ENCODE measurements at regions not wholly inside any gene's neighbourhood (a gene's known extent, or its start where the extent isn't known, plus 50 kb on each side); places are given as distances from the start of the nearest gene placed in this dataset.

DNA sequence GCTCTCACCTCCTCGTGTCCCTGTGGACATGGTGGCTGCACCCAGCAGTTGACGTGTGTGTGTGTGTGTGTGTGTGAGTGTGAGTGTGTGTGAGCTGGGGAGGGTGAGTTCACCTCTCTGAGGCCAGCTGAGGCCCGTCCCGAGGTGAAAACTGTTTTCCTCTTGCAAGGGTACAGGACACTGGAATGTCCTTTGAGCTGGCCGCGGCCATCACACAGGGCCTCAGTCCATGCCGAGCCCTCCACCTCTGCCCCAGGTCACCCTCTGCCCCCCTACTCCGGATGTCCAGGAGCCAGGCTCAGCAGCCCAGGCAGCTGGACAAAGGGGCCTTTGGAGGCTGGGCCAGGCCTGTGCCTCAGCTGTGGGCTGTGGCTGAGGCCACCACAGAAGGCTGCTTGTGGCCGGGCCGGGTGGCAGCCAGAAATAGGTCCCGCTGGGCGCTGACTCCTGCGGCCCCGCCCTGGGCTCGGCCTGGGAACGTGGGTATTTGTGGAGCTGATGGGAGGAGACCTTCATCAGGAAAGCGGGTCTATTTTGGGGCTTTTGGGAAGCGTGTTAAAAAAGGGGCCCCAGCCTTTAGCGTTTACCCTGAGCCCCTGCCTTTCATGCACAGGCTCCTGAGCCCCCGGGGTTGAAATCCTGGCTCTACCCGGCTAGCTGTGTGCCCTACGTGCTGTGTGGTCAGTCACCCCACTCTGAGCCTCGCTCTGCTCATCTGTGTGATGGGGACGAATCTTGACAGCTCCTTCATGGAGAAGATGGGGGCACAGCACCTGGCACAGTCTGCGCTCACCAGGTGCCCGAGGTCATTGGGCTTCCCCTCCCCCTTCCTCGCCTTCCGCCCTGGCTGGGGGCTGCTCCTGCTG lies 75.1 kb upstream of the IER5L start:
- H3K9me3 Mint-ChIP-seq, result no peaks in the 10 kb centered on the region
- ATAC-seq (replicated peaks), result no peak
- no peaks in the 10 kb centered on the region for H3K36me3 Mint-ChIP-seq (ENCODE audit: insufficient read depth)
- H3K4me1 Mint-ChIP-seq (ENCODE audit: low read depth in 2 of 2), result peaks cover 0 to 4% of the 10 kb centered on the region in 2 donors
- no peak overlapping the region for H3K27ac Mint-ChIP-seq
- no peak for DNase-seq
- H3K27me3 Mint-ChIP-seq, result peaks cover 0 to 13% of the 10 kb centered on the region in 2 donors
- H3K4me3 Mint-ChIP-seq, result no peak overlapping the region

DNA sequence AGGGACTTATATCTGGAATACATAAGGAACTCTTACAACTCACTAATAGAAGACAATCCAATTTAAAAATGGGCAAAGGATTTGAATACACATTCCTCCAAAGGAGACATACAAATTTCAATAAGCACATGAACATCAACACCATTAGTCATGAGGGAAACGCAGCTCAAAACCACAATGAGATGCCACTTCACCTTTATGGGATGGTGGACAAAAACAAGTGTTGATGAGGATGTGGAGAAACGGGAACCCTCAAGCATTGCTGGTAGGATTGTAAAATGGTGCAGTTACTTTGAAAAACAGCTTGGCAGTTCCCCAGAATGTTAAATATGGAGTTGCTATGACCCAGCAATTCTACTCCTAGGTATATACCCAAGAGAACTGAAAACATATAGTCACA lies 72.7 kb upstream of the IER5L start:
- Mint-ChIP-seq H3K27me3 (peaks cover 8 to 13% of the 10 kb centered on the region in 2 donors), H3K4me1 (ENCODE audit: low read depth in 2 of 2) (no peaks in the 10 kb centered on the region), H3K27ac (no peak overlapping the region), H3K36me3 (ENCODE audit: insufficient read depth) (no peaks in the 10 kb centered on the region), H3K9me3 (no peaks in the 10 kb centered on the region), H3K4me3 (no peak overlapping the region)
- DNase-seq (no peak), ATAC-seq (replicated peaks) (no peak)

DNA sequence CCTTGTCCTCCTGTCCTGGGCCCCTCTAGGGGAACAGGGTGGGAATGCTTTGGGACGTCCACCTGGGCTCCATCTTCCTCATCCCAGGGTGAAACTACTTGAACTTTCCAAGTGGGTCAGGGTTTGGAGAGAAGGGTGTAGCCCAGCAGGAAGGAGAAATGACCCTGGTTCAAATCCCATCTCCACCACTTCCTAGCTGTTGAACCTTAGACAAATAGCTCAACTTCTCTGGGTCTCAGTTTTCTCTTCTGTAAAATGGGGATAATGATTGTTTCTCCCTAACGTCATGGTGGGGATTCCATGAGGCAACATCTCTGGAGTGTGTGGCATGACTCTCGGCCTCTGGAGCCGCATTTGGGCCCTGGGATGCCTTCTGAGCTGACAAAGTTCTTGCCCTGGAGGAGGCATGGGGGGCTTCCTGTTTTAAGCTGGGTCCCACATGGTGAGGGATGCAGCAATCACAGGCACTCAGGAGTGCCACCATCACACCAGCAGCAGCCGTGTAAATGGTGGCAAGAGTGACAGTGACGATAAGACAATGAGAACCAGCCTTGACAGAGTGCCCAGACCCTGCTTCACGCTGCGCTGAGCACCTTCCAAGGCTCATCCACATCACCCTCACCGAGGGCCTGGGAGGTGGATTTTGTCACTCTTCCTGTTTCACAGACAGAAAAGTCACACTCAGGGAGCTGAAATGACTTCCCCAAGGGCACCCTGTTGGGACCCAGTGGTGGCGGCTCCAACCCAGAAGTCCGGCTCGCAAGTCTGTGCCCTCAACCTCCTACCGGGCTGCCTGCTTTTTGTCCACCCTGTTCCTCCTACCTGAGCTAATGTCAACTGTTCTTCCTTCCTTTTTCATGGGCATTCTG lies 69.5 kb upstream of the IER5L start:
- Mint-ChIP-seq H3K9me3 (no peaks in the 10 kb centered on the region), H3K27me3 (peaks cover 8 to 13% of the 10 kb centered on the region in 2 donors), H3K4me3 (no peak overlapping the region), H3K4me1 (ENCODE audit: low read depth in 2 of 2) (peaks cover 0 to 5% of the 10 kb centered on the region in 2 donors), H3K36me3 (ENCODE audit: insufficient read depth) (no peaks in the 10 kb centered on the region), H3K27ac (no peak overlapping the region)
- ATAC-seq (replicated peaks), result no peak
- DNase-seq, result no peak

DNA sequence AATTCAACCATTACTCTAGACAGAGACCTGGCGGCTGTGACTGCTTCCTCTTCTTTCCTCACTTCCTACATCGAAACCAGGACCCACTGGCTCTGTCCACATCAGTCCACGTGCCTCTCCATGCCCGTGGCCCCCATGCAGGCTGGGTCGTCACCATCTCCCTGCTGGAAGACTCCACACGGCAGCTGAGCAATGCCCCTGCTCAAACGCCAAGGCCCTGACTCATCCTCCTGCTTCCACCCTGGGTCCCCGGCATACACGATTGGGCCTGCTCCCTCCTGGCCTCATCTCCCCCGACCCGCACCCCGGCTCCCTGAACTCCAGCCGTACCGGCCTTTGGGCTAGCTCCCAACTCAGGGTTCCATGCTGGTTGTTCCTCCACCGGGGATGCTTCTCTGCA lies 67.2 kb upstream of the IER5L start:
- peak overlapping the region; percentile 60 to 87 for H3K27ac Mint-ChIP-seq
- H3K4me1 Mint-ChIP-seq (ENCODE audit: low read depth in 2 of 2), result peaks cover 3 to 18% of the 10 kb centered on the region in 2 donors
- no peak for ATAC-seq (replicated peaks)
- peaks cover 6 to 8% of the 10 kb centered on the region in 2 donors for H3K27me3 Mint-ChIP-seq
- H3K9me3 Mint-ChIP-seq, result no peaks in the 10 kb centered on the region
- H3K36me3 Mint-ChIP-seq (ENCODE audit: insufficient read depth), result no peaks in the 10 kb centered on the region
- DNase-seq, result no peak
- H3K4me3 Mint-ChIP-seq, result no peak overlapping the region

DNA sequence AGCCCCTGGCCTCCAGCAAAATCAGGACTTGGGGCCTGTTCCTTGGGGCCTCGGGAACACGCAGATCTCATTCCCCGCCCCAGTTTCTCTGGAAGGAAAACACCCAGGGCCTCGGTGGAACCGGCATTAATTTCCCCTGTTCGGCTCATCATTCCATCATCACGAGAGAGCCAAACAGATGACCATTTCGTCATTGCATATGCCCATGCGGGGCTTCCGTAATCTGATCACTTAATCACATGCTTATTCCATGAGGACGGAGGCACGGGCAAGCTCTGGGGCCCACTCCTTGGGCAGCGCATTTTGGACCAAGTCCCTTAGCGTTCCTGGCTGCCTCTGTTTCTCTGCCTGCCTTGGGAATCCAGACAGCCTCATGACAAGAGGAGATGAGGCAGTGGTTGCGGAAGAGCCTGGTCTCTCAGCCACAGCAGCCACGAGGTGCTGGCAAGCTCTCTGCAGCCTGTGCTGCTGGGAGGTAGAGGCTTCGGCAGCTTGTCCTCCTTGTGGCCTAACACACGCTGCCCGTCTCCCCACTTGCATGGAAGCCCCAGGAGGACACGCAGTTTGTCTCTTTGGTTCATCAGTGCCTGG lies 65.0 kb upstream of the IER5L start:
- Mint-ChIP-seq H3K4me3 (no peak overlapping the region), H3K27ac (no peak overlapping the region), H3K4me1 (ENCODE audit: low read depth in 2 of 2) (peaks cover 6 to 21% of the 10 kb centered on the region in 2 donors), H3K9me3 (no peaks in the 10 kb centered on the region), H3K36me3 (ENCODE audit: insufficient read depth) (no peaks in the 10 kb centered on the region), H3K27me3 (peaks cover 0 to 8% of the 10 kb centered on the region in 2 donors)
- ATAC-seq (replicated peaks) (no peak), DNase-seq (no peak)

DNA sequence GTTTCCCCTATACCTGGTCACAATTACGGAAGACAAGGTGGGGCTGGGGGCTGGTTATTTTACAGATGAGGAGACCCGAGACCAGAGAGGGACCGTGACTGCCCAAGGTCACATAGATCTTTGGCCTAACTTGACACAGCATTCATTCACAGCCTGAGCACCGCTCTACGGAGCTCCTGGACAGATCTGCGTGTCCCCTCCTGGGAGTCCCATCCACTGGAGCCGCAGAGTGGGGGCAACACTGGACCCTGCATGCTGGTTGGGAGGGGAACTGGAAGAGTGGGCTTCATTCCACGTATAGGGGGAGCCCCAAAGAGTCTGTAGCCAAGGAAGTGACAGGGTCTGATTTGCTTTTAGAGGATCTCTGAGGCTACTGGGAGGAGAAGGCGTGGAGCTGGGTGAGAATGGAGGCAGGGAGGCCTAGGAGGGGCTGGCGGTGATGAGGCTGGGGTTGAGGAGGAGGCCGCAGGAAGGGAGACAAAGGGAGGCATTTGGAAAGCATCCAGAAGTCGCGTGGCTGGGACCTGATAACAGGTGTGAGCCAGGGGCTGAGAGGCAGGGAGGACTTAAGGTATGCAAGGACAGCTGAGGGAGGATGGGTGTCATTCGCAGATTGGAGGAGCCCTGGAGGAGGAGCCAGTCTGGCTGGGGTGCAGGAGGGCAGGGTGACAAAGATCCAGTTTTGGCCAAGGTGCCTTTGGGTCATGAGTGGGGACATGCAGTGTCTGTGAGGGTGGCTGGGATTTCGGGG lies 64.3 kb upstream of the IER5L start:
- ATAC-seq (replicated peaks), result no peak
- peaks cover 0 to 4% of the 10 kb centered on the region in 2 donors for H3K27me3 Mint-ChIP-seq
- H3K4me3 Mint-ChIP-seq, result no peak overlapping the region
- H3K36me3 Mint-ChIP-seq (ENCODE audit: insufficient read depth), result no peaks in the 10 kb centered on the region
- H3K9me3 Mint-ChIP-seq, result no peaks in the 10 kb centered on the region
- H3K27ac Mint-ChIP-seq, result peak overlapping the region; percentile 1 to 14
- no peak for DNase-seq
- H3K4me1 Mint-ChIP-seq (ENCODE audit: low read depth in 2 of 2), result peaks cover 11 to 28% of the 10 kb centered on the region in 2 donors

DNA sequence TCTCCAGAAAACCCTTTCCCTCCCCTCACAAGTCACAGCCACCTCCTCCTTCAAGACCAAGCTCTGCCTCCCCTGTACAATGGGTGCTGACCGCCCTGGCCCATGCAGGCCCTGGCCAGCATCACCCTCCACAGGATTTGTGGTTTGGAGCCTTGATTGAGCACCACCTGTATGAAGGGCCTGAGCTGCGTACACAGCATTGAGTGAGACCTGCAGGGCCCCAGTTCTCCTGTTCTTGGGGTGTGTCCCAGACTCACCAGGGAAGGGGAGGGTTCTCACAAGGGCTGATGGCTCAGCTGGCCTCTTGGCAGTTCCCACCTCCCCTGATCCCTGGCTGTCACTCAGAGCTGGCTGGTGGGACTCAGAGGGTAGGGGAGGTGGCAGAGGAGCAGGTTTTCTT lies 63.7 kb upstream of the IER5L start:
- Mint-ChIP-seq H3K4me3 (no peak overlapping the region), H3K27ac (no peak overlapping the region), H3K9me3 (no peaks in the 10 kb centered on the region), H3K27me3 (no peaks in the 10 kb centered on the region), H3K4me1 (ENCODE audit: low read depth in 2 of 2) (peaks cover 17 to 35% of the 10 kb centered on the region in 2 donors), H3K36me3 (ENCODE audit: insufficient read depth) (no peaks in the 10 kb centered on the region)
- no peak for ATAC-seq (replicated peaks)
- no peak for DNase-seq

DNA sequence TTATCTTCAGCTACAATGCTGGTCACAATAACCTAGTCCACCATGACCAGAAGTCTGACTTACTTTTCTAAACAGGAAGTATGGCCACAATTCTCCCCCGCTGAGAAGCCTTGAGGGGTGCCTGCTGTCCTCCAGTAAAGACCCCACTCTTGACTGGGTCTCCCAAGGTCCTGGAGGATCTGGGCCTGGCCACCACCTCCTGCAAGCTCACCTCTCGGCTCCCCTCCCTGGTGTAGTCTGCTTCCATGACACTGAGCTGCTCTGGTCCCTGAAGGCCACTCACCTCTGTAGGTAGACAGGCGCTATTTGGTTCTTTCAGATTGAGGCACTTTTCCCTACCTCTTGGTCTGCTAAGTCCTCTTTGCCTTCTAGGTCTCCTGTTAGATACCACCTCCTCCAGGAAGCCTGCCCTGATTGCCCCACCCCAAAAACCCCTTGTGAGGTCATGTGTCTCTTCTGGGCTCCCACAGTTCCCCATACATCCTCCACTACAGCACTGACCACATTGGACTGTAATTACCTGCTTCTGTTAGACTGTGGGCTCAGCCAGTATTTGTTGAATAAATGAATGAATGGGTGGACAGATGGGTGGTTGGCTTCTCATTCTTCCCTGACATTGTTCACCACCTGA lies 62.6 kb upstream of the IER5L start:
- Mint-ChIP-seq H3K27me3 (no peaks in the 10 kb centered on the region), H3K27ac (peak overlapping the region in 1 of 2 donors; percentile 78), H3K36me3 (ENCODE audit: insufficient read depth) (no peaks in the 10 kb centered on the region), H3K4me3 (no peak overlapping the region), H3K9me3 (no peaks in the 10 kb centered on the region), H3K4me1 (ENCODE audit: low read depth in 2 of 2) (peaks cover 24 to 43% of the 10 kb centered on the region in 2 donors)
- no peak for ATAC-seq (replicated peaks)
- DNase-seq, result no peak

DNA sequence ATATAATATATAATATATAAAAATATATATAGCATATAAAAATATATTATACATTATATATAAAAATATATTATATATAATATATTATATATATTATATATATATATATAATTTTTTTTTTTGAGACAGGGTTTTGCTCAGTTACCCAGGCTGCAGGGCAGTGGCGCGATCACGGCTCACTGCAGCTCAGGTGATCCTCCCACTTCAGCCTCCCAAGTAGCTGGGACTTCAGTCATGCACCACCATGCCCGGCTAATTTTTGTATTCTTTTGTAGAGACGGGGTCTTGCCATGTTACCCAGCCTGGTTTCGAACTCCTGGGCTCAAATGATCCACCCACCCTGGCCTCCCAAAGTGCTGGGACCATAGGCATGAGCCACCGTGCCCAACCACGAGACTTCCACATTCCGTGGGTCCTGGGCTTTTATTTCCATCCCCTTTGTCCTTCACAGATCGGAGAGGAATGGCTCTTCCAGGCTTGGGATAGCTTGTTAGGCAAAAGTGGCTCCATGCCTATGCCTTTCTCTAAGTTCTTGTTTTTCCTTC lies 62.0 kb upstream of the IER5L start:
- no peak for ATAC-seq (replicated peaks)
- no peaks in the 10 kb centered on the region for H3K9me3 Mint-ChIP-seq
- H3K27ac Mint-ChIP-seq, result no peak overlapping the region
- no peaks in the 10 kb centered on the region for H3K27me3 Mint-ChIP-seq
- H3K36me3 Mint-ChIP-seq (ENCODE audit: insufficient read depth), result no peaks in the 10 kb centered on the region
- DNase-seq, result no peak
- peaks cover 31 to 47% of the 10 kb centered on the region in 2 donors for H3K4me1 Mint-ChIP-seq (ENCODE audit: low read depth in 2 of 2)
- no peak overlapping the region for H3K4me3 Mint-ChIP-seq

DNA sequence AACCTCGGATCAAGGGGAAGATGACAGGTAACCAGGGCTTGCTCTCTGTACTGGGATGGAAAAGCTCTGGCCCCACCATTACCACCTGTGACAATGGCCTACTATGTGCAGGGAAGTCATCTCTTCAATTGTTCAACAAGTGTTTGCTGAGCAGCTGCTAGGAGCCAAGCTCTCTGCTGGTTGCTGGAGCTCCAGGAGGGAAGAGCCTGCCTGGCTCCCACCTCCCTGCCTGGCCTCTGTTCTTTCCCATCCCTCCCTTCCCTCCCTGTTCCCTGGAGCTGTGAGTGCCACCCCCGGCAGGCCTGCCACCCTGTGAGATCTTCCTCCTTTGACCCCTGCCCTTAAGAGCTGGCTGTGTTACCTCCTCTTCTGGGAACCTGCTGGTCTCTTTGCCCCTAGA lies 59.7 kb upstream of the IER5L start:
- Mint-ChIP-seq H3K9me3 (peaks cover 0 to 8% of the 10 kb centered on the region in 2 donors), H3K4me1 (ENCODE audit: low read depth in 2 of 2) (peaks cover 39 to 52% of the 10 kb centered on the region in 2 donors), H3K27me3 (no peaks in the 10 kb centered on the region), H3K4me3 (peak overlapping the region; percentile 81 to 83), H3K36me3 (ENCODE audit: insufficient read depth) (no peaks in the 10 kb centered on the region), H3K27ac (peak overlapping the region; percentile 78 to 88)
- DNase-seq, result no peak
- ATAC-seq (replicated peaks), result no peak

DNA sequence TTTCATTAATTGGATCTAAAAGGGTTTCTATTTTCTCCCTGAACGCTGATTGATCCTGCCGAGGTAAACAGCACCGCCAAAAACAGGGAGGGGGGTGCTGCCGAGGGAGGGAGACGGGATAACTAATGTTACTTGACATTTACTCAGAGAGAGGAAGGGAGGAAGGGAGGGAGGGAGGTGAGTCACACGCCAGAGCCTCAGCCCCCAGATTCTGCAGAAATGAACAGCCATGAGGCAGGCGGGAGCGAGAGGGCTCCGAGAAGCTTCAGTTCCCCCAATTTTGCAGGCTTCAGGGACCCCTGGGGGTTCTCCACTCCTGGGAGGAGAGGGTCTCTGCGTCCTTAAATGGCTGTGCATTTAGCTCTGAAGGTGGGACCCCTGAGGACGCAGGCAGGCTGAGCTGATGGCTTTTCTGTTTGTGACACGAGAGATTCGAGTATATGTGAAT lies 59.1 kb upstream of the IER5L start:
- ATAC-seq (replicated peaks), result peak; percentile 38
- H3K27me3 Mint-ChIP-seq, result no peaks in the 10 kb centered on the region

DNA sequence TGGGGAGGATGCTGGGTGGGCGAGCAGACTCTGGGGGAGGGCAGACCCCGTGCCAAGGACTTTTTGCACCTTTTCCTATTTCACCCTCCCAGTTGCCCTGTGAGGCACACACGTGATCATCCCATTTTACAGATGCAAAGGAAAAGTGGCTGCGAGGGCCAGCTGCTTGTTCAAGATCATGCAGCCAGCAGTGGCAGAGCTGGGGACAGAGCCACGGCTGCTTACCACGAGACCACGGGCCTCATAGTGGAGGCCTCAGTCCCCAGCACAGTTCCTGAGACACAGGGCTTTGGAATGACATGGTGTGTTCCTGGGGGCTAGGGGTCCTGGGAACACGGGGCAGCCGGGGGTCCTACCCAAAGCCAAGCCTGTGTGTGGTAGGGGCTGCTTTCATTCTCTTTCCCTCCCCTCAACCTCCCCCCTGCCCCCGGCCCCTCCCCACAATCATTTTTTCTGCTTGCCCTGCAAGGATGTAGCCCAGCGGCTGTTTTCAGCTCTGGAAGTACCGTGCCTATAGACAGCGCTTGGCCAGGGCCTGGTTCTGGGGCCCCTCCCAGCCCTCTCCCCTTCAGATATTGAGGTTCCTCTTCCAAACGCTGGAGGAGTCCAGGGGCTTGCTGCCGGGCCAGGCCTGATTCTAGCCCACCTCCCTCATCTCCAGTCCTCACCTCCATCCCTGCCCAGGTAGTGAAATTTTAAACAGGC lies 58.5 kb upstream of the IER5L start:
- H3K9me3 Mint-ChIP-seq, result peaks cover 0 to 9% of the 10 kb centered on the region in 2 donors
- ATAC-seq (replicated peaks) (peak; percentile 23), DNase-seq (no peak)
- no peaks in the 10 kb centered on the region for H3K36me3 Mint-ChIP-seq (ENCODE audit: insufficient read depth)
- peak overlapping the region; percentile 81 to 83 for H3K4me3 Mint-ChIP-seq
- peaks cover 39 to 47% of the 10 kb centered on the region in 2 donors for H3K4me1 Mint-ChIP-seq (ENCODE audit: low read depth in 2 of 2)
- no peaks in the 10 kb centered on the region for H3K27me3 Mint-ChIP-seq
- peak overlapping the region; percentile 44 to 88 for H3K27ac Mint-ChIP-seq

More for the DNA sequence above, 59.1 kb upstream of the IER5L start:
- Mint-ChIP-seq H3K36me3 (ENCODE audit: insufficient read depth) (no peaks in the 10 kb centered on the region), H3K27ac (peak overlapping the region in 1 of 2 donors; percentile 88), H3K9me3 (peaks cover 0 to 9% of the 10 kb centered on the region in 2 donors), H3K4me3 (peak overlapping the region; percentile 81 to 83), H3K4me1 (ENCODE audit: low read depth in 2 of 2) (peaks cover 39 to 47% of the 10 kb centered on the region in 2 donors)
- no peak for DNase-seq
